Epithelial cell of esophagus (primary cell): ENCODE measurements at regions not wholly inside any gene's neighbourhood (a gene's known extent, or its start where the extent isn't known, plus 50 kb on each side); places are given as distances from the start of the nearest gene placed in this dataset.

Experiments used
- DNase-seq: peaks from one replicate; pipeline ENCODE4 v3.0.0; 2010; ENCODE audit warnings: low read depth
- H3K4me3 ChIP-seq: 2 replicates; pipeline ENCODE4 v1.5.1; 2011; ENCODE audit warnings: mild to moderate bottlenecking, low read length, control low read depth
- TF ChIP-seq, protein P1 (sequence below): IDR thresholded peaks from 2 replicates; pipeline ENCODE4 v1.5.1; 2011; ENCODE audit warnings: low read depth, mild to moderate bottlenecking, low read length, control low read depth, inconsistent platforms; ENCODE audit not compliant: insufficient read depth; ENCODE audit errors: missing control alignments

DNA sequence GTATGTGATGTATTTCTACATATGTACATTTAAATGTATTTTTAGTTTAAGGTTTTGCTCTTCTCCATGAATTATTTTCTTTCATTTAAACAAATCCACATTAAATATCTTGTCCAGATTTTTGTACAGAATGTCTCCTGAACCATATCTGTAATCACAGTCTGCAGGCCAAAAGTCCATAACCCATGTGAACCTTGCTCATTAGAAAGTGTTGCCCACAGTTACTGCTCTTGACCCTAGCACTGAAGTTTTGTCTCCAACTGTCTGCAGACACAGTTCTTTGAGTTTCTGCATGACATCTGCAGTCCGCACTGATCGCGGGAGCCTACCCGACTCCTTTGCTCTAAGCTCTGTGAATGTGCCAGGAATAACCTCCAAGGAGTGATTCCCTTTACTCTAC is 626.2 kb upstream of the SLC10A2 start:
- H3K4me3 ChIP-seq = no peak overlapping the region
- no peak for DNase-seq
- TF ChIP-seq, protein P1, sequence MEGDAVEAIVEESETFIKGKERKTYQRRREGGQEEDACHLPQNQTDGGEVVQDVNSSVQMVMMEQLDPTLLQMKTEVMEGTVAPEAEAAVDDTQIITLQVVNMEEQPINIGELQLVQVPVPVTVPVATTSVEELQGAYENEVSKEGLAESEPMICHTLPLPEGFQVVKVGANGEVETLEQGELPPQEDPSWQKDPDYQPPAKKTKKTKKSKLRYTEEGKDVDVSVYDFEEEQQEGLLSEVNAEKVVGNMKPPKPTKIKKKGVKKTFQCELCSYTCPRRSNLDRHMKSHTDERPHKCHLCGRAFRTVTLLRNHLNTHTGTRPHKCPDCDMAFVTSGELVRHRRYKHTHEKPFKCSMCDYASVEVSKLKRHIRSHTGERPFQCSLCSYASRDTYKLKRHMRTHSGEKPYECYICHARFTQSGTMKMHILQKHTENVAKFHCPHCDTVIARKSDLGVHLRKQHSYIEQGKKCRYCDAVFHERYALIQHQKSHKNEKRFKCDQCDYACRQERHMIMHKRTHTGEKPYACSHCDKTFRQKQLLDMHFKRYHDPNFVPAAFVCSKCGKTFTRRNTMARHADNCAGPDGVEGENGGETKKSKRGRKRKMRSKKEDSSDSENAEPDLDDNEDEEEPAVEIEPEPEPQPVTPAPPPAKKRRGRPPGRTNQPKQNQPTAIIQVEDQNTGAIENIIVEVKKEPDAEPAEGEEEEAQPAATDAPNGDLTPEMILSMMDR = no peak

GRCh38 chr13:103676329-103676728 is 610.1 kb upstream of the SLC10A2 start:
- DNase-seq = no peak
- H3K4me3 ChIP-seq = no peak overlapping the region
- TF ChIP-seq, protein P1 = no peak

- H3K4me3 ChIP-seq = no peak overlapping the region
- TF ChIP-seq, protein P1 = no peak
- DNase-seq = no peak
Measured at GRCh38 chr13:103671547-103671946, 605.3 kb upstream of the SLC10A2 start.

DNA sequence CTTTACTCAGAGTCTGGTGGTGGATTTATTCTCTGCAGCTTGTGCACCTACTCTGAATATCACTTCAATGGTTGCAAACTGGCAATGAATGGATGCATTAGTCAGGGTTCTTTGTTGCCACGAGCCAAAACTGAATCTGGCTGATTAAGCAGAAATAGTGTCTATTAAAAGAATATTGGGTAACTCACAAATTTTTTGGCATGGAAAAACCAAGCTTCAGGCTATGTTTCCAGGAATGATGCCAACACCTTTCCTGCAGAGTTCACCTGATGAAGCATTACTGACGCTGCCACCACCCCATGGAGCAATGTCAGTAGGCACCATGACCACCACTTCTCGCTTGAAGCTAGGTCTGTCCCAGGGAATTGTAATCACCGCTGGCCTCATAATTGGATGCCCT is 597.8 kb upstream of the SLC10A2 start:
- TF ChIP-seq, protein P1 = no peak
- H3K4me3 ChIP-seq = no peak overlapping the region
- DNase-seq = peak; percentile 56

GRCh38 chr13:103656311-103656710 is 590.1 kb upstream of the SLC10A2 start:
- TF ChIP-seq, protein P1 = no peak
- no peak for DNase-seq
- no peak overlapping the region for H3K4me3 ChIP-seq

GRCh38 chr13:103640606-103641005 is 574.4 kb upstream of the SLC10A2 start:
- TF ChIP-seq, protein P1 = no peak
- no peak overlapping the region for H3K4me3 ChIP-seq
- peak; percentile 17 for DNase-seq

DNA sequence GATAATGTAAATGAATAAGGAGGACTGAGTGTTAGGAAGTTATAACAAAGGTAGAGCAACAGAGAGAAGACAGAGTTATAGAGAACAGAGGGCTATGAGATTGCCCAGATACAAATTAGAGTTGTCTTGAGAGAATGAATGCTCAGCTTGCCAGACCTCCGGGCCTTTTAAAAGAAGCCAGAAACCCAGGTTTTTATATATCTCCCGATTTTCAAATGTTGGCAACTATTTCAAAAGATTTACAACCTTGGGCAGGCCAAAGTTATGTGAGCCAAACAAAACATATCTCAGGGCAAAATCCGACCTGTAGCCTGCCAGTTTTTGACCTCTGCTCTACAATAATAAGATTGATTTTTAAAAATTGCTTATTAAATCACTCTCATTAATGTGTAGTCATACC is 573.1 kb upstream of the SLC10A2 start:
- H3K4me3 ChIP-seq = no peak overlapping the region
- TF ChIP-seq, protein P1 = no peak
- DNase-seq = no peak
